ENCODE measurements at regions not wholly inside any gene's neighbourhood (a gene's known extent, or its start where the extent isn't known, plus 50 kb on each side); places are given as distances from the start of the nearest gene placed in this dataset.

GRCh38 chr13:81927347-81927746 is 1586.4 kb upstream of the SPRY2 start:
- no peak for DNase-seq (ENCODE audit: low read depth)
- Histone ChIP-seq H3K27me3 (ENCODE audit: control insufficient read depth, insufficient read depth, low read length) (no peaks in the 10 kb centered on the region), H3K36me3 (ENCODE audit: control insufficient read depth, insufficient read depth, low read length) (no peaks in the 10 kb centered on the region), H3K4me3 (ENCODE audit: low read depth, low read length) (no peak overlapping the region)
- TF ChIP-seq CTCF (IDR thresholded peaks at IDR 0.05; ENCODE audit: insufficient read depth, low read length, poor library complexity, severe bottlenecking) = no peak

- no peak for DNase-seq (ENCODE audit: low read depth)
- TF ChIP-seq CTCF (IDR thresholded peaks at IDR 0.05; ENCODE audit: insufficient read depth, low read length, poor library complexity, severe bottlenecking) = no peak
- no peaks in the 10 kb centered on the region for H3K27me3 ChIP-seq (ENCODE audit: control insufficient read depth, insufficient read depth, low read length)
- H3K36me3 ChIP-seq (ENCODE audit: control insufficient read depth, insufficient read depth, low read length) = no peaks in the 10 kb centered on the region
- H3K4me3 ChIP-seq (ENCODE audit: low read depth, low read length) = no peak overlapping the region
These were observed 1576.9 kb upstream of the SPRY2 start for GRCh38 chr13:81917810-81918209.

- H3K36me3 ChIP-seq (ENCODE audit: control insufficient read depth, insufficient read depth, low read length) = no peaks in the 10 kb centered on the region
- no peaks in the 10 kb centered on the region for H3K27me3 ChIP-seq (ENCODE audit: control insufficient read depth, insufficient read depth, low read length)
- H3K4me3 ChIP-seq (ENCODE audit: low read depth, low read length) = no peak overlapping the region
- no peak for DNase-seq (ENCODE audit: low read depth)
- TF ChIP-seq CTCF (IDR thresholded peaks at IDR 0.05; ENCODE audit: insufficient read depth, low read length, poor library complexity, severe bottlenecking) = no peak
These were observed 1575.5 kb upstream of the SPRY2 start for GRCh38 chr13:81916461-81916860.

DNA sequence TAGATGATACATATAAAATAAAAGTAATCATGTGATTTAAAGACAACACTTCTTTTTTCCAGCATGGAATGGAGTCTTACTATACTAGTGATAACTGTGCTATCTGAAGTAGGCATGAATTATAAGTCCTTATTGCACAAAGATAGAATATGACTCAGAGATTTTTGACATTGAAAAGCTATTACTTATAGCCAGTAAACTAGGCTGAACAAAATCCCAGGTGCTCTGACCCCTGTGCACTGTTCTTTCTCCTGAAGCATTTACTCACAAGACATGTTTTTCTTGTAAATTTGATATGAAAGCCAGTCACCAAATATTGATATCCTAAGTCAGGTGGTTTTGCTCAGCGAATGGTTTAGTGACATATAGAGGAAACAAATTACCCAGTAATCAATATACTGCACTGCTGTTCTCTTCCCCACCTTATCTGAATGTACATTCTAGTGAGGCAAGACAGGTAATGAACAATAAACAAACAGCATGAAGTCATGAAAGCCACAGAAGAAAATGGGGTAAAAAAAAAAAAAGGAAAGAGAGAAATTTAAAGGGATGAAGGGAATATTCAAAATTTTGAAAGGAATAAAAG is 1567.0 kb upstream of the SPRY2 start:
- no peak for TF ChIP-seq CTCF (IDR thresholded peaks at IDR 0.05; ENCODE audit: insufficient read depth, low read length, poor library complexity, severe bottlenecking)
- no peaks in the 10 kb centered on the region for H3K27me3 ChIP-seq (ENCODE audit: control insufficient read depth, insufficient read depth, low read length)
- H3K4me3 ChIP-seq (ENCODE audit: low read depth, low read length) = no peak overlapping the region
- no peak for DNase-seq (ENCODE audit: low read depth)
- H3K36me3 ChIP-seq (ENCODE audit: control insufficient read depth, insufficient read depth, low read length) = no peaks in the 10 kb centered on the region

DNA sequence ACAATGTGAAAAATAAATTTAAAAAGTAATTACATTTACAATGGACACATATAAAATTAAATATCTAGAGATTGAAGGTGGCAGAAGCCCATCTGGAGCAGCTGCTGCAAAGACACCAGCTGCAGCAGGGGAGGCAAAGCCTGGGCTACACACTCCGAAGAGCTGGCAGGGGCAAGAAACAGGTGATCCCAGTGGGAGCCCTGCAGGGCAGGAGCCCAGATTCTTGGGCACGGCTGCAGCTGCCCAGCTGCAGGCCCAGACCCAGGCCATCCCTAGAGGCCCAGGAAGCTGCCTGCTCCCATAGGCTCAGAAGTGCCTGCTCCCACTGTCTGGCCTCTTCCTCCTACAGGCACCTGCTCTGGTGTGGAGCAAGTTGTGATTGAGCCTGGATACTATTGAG is 1547.9 kb upstream of the SPRY2 start:
- no peak overlapping the region for H3K4me3 ChIP-seq (ENCODE audit: low read depth, low read length)
- H3K27me3 ChIP-seq (ENCODE audit: control insufficient read depth, insufficient read depth, low read length) = no peaks in the 10 kb centered on the region
- no peak for DNase-seq (ENCODE audit: low read depth)
- no peak for TF ChIP-seq CTCF (IDR thresholded peaks at IDR 0.05; ENCODE audit: insufficient read depth, low read length, poor library complexity, severe bottlenecking)
- no peaks in the 10 kb centered on the region for H3K36me3 ChIP-seq (ENCODE audit: control insufficient read depth, insufficient read depth, low read length)
